HCT116 (cell line): ENCODE measurements at regions not wholly inside any gene's neighbourhood (a gene's known extent, or its start where the extent isn't known, plus 50 kb on each side); places are given as distances from the start of the nearest gene placed in this dataset.

ENCODE experiments used
- ATAC-seq: fragments of 200-7000 bp; cut with Tn5 transposase; 2 replicates; pipeline ENCODE4 v1.9.1; 2020; ENCODE audit warnings: mild to moderate bottlenecking, moderate library complexity
- BruUV-seq: library from RNA; stranded (reverse); fragments of 400-500 nt; replicated peaks from 2 replicates; lab custom pipeline; 2021; lab: Mats Ljungman, UMichigan
- CTCF ChIA-PET: fragments of 300-600 bp; sonication (Branson Sonifier 250); formaldehyde crosslinking; loops from one replicate; lab custom pipeline; 2021; ENCODE audit warnings: antibody characterized with exemption; lab: Charles Lee
- POLR2A ChIA-PET: fragments of 300-600, 350-600 bp; sonication (Branson Sonifier 250); formaldehyde crosslinking; loops from one replicate; lab custom pipeline; 2021; ENCODE audit warnings: antibody characterized with exemption; lab: Charles Lee
- RAD21 ChIA-PET, 2 experiments: fragments of 300-600 bp; sonication (Branson Sonifier 250); formaldehyde crosslinking; loops; one replicate each; lab custom pipeline; 2023; ENCODE audit warnings: low total read pairs in 2 of 2; ENCODE audit not compliant: uncharacterized antibody in 2 of 2, unreplicated experiment in 2 of 2, low non-redundant PET in 1 of 2; lab: Charles Lee
- DNase-seq: peaks from one replicate; pipeline ENCODE4 v3.0.0-alpha.2; 2010; ENCODE audit warnings: low read depth, low spot score
- H2AFZ ChIP-seq: fragments of 200-600 bp; shearing (Covaris generic), sonication (generic); 2 replicates; pipeline ENCODE4 v1.6.1; 2017; ENCODE audit warnings: low read depth, mixed run types, mixed read lengths, antibody characterized with exemption, low read length; ENCODE audit not compliant: poor library complexity, severe bottlenecking
- H3K27ac ChIP-seq: 2 replicates; pipeline ENCODE4 v1.5.1; 2012; ENCODE audit warnings: low read depth, low read length
- H3K27me3 ChIP-seq: fragments of 200-600 bp; sonication (generic); 2 replicates; pipeline ENCODE4 v1.6.1; 2016; ENCODE audit warnings: mixed run types, low read length, mixed read lengths; ENCODE audit not compliant: insufficient read depth
- H3K36me3 ChIP-seq, 2 experiments: fragments of 200-500 bp in 1 of 2; fragments of 200-600 bp in 1 of 2; sonication (Bioruptor generic) in 1 of 2; sonication (generic) in 1 of 2; 2 replicates each; pipeline versions ENCODE4 v1.5.1 to v1.6.1; 2014 to 2016; ENCODE audit warnings: low read length in 2 of 2, inconsistent platforms in 1 of 2, mixed read lengths in 1 of 2, mixed run types in 1 of 2; ENCODE audit not compliant: insufficient read depth in 2 of 2, control insufficient read depth in 1 of 2
- H3K4me1 ChIP-seq, 2 experiments: fragments of 200-600 bp in 1 of 2; sonication (generic) in 1 of 2; 2 replicates each; pipeline versions ENCODE4 v1.5.1 to v1.6.1; 2012 to 2017; ENCODE audit warnings: low read length in 2 of 2, inconsistent platforms in 1 of 2, mild to moderate bottlenecking in 1 of 2, mixed read lengths in 1 of 2, mixed run types in 1 of 2, moderate library complexity in 1 of 2; ENCODE audit not compliant: insufficient read depth in 2 of 2, control insufficient read depth in 1 of 2
- H3K4me2 ChIP-seq: fragments of 200-600 bp; sonication (generic); 2 replicates; pipeline ENCODE4 v1.6.1; 2017; ENCODE audit warnings: mixed run types, low read length, mixed read lengths
- H3K4me3 ChIP-seq, 2 experiments: fragments of 200-600 bp in 1 of 2; sonication (generic) in 1 of 2; replicated peaks in 1 of 2; 2 replicates each; pipeline ENCODE4 v1.5.1; 2011 to 2016; ENCODE audit warnings: low read length in 2 of 2, control low read depth in 1 of 2, low read depth in 1 of 2, mild to moderate bottlenecking in 1 of 2, mixed read lengths in 1 of 2, mixed run types in 1 of 2
- H3K79me2 ChIP-seq: fragments of 200-600 bp; sonication (generic); 2 replicates; pipeline ENCODE4 v1.6.1; 2017; ENCODE audit warnings: mild to moderate bottlenecking, mixed run types, low read length, moderate library complexity, mixed read lengths; ENCODE audit not compliant: insufficient read depth
- H3K9ac ChIP-seq: fragments of 200-600 bp; sonication (generic); 2 replicates; pipeline ENCODE4 v1.6.1; 2016; ENCODE audit warnings: low read length, mixed read lengths
- H3K9me2 ChIP-seq: fragments of 200-600 bp; sonication (generic), shearing (Covaris generic); 2 replicates; pipeline ENCODE4 v1.6.1; 2017; ENCODE audit warnings: mixed run types, mild to moderate bottlenecking, moderate library complexity; ENCODE audit not compliant: insufficient read depth
- H3K9me3 ChIP-seq, 2 experiments: fragments of 200-500 bp in 1 of 2; fragments of 200-600 bp in 1 of 2; sonication (Bioruptor generic) in 1 of 2; sonication (generic) in 1 of 2; 2 replicates each; pipeline ENCODE4 v1.6.1; 2014 to 2017; ENCODE audit warnings: low read length in 2 of 2, mixed read lengths in 2 of 2, inconsistent platforms in 1 of 2, low read depth in 1 of 2, mild to moderate bottlenecking in 1 of 2, mixed run types in 1 of 2, moderate library complexity in 1 of 2; ENCODE audit not compliant: control insufficient read depth in 1 of 2, insufficient read depth in 1 of 2
- H4K20me1 ChIP-seq: fragments of 200-600 bp; sonication (generic), shearing (Covaris generic); 2 replicates; pipeline ENCODE4 v1.6.1; 2017; ENCODE audit warnings: mixed run types, mild to moderate bottlenecking, moderate library complexity; ENCODE audit not compliant: insufficient read depth
- CBX3 ChIP-seq: IDR thresholded peaks from 2 replicates; pipeline ENCODE4 v1.6.1; 2012; ENCODE audit warnings: low read depth
- CEBPB ChIP-seq: IDR thresholded peaks from 2 replicates; pipeline ENCODE4 v1.6.1; 2012; ENCODE audit warnings: low read depth
- ELF1 ChIP-seq: IDR thresholded peaks from 2 replicates; pipeline ENCODE4 v1.6.1; 2012; ENCODE audit warnings: low read depth, borderline replicate concordance
- EZH2 ChIP-seq: fragments of 200-600 bp; sonication (generic); IDR thresholded peaks from 2 replicates; pipeline ENCODE4 v1.6.1; 2017; ENCODE audit warnings: antibody characterized with exemption, mixed run types
- EZH2phosphoT487 ChIP-seq: fragments of 200-600 bp; IDR thresholded peaks from 2 replicates; pipeline ENCODE4 v1.6.1; 2018; ENCODE audit warnings: antibody characterized with exemption, borderline replicate concordance
- POLR2A ChIP-seq: IDR thresholded peaks from 2 replicates; pipeline ENCODE4 v1.7.0; 2011; ENCODE audit warnings: borderline replicate concordance; ENCODE audit not compliant: insufficient read depth, insufficient read length; ENCODE audit errors: extremely low read depth
- SP1 ChIP-seq: IDR thresholded peaks from 2 replicates; pipeline ENCODE4 v1.6.1; 2012; ENCODE audit warnings: low read depth
- ZFX ChIP-seq: fragments of 450-650 bp; IDR thresholded peaks from 2 replicates; pipeline ENCODE4 v1.6.1; 2017
- intact Hi-C: fragments of 100-400 bp; cut with micrococcal nuclease; formaldehyde crosslinking; loops from 2 replicates; pipeline ENCODE4 v1.10.0; 2022
- TF ChIP-seq, protein P1 (sequence below): IDR thresholded peaks from 2 replicates; pipeline ENCODE4 v1.6.1; 2011; ENCODE audit warnings: mild to moderate bottlenecking, low read length, moderate library complexity; ENCODE audit not compliant: insufficient replicate concordance; ENCODE audit errors: extremely low read depth
- TF ChIP-seq, protein P2 (sequence below): IDR thresholded peaks from 2 replicates; pipeline ENCODE4 v1.6.1; 2012; ENCODE audit warnings: low read depth
- TF ChIP-seq, protein P3 (sequence below), 3 experiments: fragments of 200-600 bp in 1 of 3; sonication (generic) in 1 of 3; IDR thresholded peaks in 2 of 3; conservative IDR thresholded peaks in 1 of 3; 2 replicates each; pipeline ENCODE4 v1.5.1; 2012 to 2017; ENCODE audit warnings: low read depth in 2 of 3, low read length in 2 of 3, antibody characterized with exemption in 1 of 3, borderline replicate concordance in 1 of 3, control low read depth in 1 of 3, mild to moderate bottlenecking in 1 of 3, mixed read lengths in 1 of 3, mixed run types in 1 of 3, moderate library complexity in 1 of 3; ENCODE audit not compliant: insufficient read depth in 1 of 3

DNA sequence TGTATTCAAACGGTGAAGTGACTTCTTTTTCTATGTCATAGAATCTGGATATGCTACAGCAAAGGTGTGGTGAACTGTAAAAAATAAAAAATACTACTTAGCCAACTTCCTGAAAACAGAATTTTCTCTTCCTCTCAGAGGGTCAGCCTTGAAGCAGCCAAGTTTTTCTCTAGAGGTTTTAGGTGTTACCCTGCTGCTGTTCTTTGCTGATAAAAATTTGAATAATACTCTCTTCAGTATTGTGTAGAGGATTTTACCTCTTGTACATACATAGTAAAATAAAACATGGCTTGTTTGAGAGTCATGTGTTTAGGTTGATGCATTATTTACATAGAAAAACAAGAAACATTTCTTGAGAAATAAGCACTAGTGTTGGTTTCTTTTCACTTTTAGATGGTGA lies 458.4 kb downstream of the TBC1D32 start:
- Histone ChIP-seq H3K9ac (no peak overlapping the region), H3K27me3 (no peaks in the 10 kb centered on the region), H3K4me3 (no peak overlapping the region), H3K9me3 (no peaks in the 10 kb centered on the region), H4K20me1 (no peaks in the 10 kb centered on the region), H3K79me2 (no peaks in the 10 kb centered on the region), H3K4me1 (no peaks in the 10 kb centered on the region), H3K4me2 (no peak overlapping the region), H2AFZ (no peak overlapping the region), H3K36me3 (no peaks in the 10 kb centered on the region), H3K27ac (no peak overlapping the region)
- ChIA-PET POLR2A (no interaction called here), RAD21 (no interaction called here), CTCF (no interaction called here)
- no peak for DNase-seq
- no TSS peak for BruUV-seq
- ATAC-seq = no peak
- intact Hi-C loops = no loop called here
- TF ChIP-seq, protein P1, sequence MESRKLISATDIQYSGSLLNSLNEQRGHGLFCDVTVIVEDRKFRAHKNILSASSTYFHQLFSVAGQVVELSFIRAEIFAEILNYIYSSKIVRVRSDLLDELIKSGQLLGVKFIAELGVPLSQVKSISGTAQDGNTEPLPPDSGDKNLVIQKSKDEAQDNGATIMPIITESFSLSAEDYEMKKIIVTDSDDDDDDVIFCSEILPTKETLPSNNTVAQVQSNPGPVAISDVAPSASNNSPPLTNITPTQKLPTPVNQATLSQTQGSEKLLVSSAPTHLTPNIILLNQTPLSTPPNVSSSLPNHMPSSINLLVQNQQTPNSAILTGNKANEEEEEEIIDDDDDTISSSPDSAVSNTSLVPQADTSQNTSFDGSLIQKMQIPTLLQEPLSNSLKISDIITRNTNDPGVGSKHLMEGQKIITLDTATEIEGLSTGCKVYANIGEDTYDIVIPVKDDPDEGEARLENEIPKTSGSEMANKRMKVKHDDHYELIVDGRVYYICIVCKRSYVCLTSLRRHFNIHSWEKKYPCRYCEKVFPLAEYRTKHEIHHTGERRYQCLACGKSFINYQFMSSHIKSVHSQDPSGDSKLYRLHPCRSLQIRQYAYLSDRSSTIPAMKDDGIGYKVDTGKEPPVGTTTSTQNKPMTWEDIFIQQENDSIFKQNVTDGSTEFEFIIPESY = no peak
- TF ChIP-seq EZH2phosphoT487 (no peak), SP1 (no peak), POLR2A (no peak), ELF1 (no peak), CBX3 (no peak), CEBPB (no peak), ZFX (no peak), EZH2 (no peak)
- TF ChIP-seq, protein P2, sequence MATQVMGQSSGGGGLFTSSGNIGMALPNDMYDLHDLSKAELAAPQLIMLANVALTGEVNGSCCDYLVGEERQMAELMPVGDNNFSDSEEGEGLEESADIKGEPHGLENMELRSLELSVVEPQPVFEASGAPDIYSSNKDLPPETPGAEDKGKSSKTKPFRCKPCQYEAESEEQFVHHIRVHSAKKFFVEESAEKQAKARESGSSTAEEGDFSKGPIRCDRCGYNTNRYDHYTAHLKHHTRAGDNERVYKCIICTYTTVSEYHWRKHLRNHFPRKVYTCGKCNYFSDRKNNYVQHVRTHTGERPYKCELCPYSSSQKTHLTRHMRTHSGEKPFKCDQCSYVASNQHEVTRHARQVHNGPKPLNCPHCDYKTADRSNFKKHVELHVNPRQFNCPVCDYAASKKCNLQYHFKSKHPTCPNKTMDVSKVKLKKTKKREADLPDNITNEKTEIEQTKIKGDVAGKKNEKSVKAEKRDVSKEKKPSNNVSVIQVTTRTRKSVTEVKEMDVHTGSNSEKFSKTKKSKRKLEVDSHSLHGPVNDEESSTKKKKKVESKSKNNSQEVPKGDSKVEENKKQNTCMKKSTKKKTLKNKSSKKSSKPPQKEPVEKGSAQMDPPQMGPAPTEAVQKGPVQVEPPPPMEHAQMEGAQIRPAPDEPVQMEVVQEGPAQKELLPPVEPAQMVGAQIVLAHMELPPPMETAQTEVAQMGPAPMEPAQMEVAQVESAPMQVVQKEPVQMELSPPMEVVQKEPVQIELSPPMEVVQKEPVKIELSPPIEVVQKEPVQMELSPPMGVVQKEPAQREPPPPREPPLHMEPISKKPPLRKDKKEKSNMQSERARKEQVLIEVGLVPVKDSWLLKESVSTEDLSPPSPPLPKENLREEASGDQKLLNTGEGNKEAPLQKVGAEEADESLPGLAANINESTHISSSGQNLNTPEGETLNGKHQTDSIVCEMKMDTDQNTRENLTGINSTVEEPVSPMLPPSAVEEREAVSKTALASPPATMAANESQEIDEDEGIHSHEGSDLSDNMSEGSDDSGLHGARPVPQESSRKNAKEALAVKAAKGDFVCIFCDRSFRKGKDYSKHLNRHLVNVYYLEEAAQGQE = no peak
- TF ChIP-seq, protein P3, sequence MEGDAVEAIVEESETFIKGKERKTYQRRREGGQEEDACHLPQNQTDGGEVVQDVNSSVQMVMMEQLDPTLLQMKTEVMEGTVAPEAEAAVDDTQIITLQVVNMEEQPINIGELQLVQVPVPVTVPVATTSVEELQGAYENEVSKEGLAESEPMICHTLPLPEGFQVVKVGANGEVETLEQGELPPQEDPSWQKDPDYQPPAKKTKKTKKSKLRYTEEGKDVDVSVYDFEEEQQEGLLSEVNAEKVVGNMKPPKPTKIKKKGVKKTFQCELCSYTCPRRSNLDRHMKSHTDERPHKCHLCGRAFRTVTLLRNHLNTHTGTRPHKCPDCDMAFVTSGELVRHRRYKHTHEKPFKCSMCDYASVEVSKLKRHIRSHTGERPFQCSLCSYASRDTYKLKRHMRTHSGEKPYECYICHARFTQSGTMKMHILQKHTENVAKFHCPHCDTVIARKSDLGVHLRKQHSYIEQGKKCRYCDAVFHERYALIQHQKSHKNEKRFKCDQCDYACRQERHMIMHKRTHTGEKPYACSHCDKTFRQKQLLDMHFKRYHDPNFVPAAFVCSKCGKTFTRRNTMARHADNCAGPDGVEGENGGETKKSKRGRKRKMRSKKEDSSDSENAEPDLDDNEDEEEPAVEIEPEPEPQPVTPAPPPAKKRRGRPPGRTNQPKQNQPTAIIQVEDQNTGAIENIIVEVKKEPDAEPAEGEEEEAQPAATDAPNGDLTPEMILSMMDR (IDR thresholded peaks at IDR 0.05 in 2 of 3, conservative IDR thresholded peaks at IDR 0.05 in 1 of 3; ENCODE audit: borderline replicate concordance in 1 of 3, insufficient read depth in 1 of 3, low read depth in 2 of 3, low read length in 2 of 3) = no peak
- TF ChIP-seq, all 23 proteins: peak for 0
- no peaks in the 10 kb centered on the region for H3K9me2 ChIP-seq
